Activated CD4-positive, alpha-beta T cell treated with anti-CD3 and anti-CD28 coated beads, Interleukin-2, amount 10 ng/mL, durations not matched to agents 7 days and 5 days (primary cell): ENCODE measurements at regions not wholly inside any gene's neighbourhood (a gene's known extent, or its start where the extent isn't known, plus 50 kb on each side); places are given as distances from the start of the nearest gene placed in this dataset.
"Not testable (repeated sequence)": the region's sequence is repeated elsewhere in the genome, so short reads cannot be mapped to it uniquely, and the experiment has no call there.

Experiments used
- CTCF ChIA-PET: fragments of 350-600 bp; sonication (Branson Sonifier 250); formaldehyde crosslinking; loops from one replicate; lab custom pipeline; 2021; ENCODE audit warnings: antibody characterized with exemption; lab: Charles Lee
- POLR2A ChIA-PET: fragments of 350-600 bp; sonication (Branson Sonifier 250); formaldehyde crosslinking; loops from one replicate; lab custom pipeline; 2021; ENCODE audit warnings: antibody characterized with exemption; lab: Charles Lee
- DNase-seq: peaks from one replicate; pipeline ENCODE4 v3.0.0-alpha.2; 2020
- H3K27ac Mint-ChIP-seq: one replicate; pipeline ENCODE4 v1.8.0; 2021; ENCODE audit warnings: mild to moderate bottlenecking, moderate library complexity, mixed read lengths
- H3K27me3 Mint-ChIP-seq: one replicate; pipeline ENCODE4 v1.8.0; 2021; ENCODE audit warnings: mixed read lengths
- H3K36me3 Mint-ChIP-seq: one replicate; pipeline ENCODE4 v1.8.0; 2021; ENCODE audit warnings: low read depth, mixed read lengths
- H3K4me1 Mint-ChIP-seq: one replicate; pipeline ENCODE4 v1.8.0; 2021; ENCODE audit warnings: mixed read lengths
- H3K4me3 Mint-ChIP-seq: one replicate; pipeline ENCODE4 v1.8.0; 2021; ENCODE audit warnings: mild to moderate bottlenecking, moderate library complexity, mixed read lengths
- H3K9me3 Mint-ChIP-seq: one replicate; pipeline ENCODE4 v1.8.0; 2021; ENCODE audit warnings: mixed read lengths

DNA sequence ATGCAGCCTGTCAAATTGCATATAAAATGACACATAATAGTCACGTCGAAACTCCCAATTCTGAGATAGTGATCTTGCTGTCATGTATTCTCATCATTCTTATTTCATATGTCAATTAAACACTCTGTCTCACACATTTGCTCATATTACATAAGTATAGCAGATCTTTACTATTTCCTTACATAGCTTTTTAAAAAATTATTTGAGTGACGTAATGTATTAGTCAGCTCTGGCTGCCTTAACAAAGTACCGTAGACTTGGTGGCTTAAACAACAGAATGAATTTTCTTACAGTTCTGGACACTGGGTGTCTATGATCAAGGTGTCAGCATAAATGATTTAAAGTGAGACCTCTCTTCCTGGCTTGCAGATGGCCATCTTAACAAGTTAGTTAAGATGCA lies 1032.3 kb upstream of the NRXN1 start:
- Mint-ChIP-seq H3K36me3 (no peaks in the 10 kb centered on the region), H3K4me3 (no peak overlapping the region), H3K4me1 (no peaks in the 10 kb centered on the region), H3K27ac (no peak overlapping the region), H3K27me3 (no peaks in the 10 kb centered on the region), H3K9me3 (peaks cover 9% of the 10 kb centered on the region)
- ChIA-PET CTCF (no interaction called here), POLR2A (no interaction called here)
- DNase-seq: no peak

DNA sequence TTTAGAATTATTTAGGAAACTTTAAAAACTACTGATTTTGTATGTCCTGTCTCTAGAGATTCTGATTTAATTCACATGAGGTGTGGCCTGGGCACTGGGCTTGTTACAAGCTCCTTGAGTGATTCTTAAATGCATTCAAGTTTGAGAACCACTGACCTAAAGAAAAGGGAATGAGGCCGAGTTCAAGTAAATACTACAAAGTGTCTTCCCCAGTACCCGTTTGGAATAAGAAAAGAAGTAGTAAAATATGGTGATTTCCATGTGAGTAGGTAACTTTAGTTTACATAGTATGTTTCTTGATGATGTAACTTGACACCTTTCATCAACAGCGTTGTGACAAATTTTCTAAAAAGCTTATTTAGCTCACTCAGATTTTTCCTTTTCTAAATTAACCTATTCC lies 1022.9 kb upstream of the NRXN1 start:
- CTCF ChIA-PET: no interaction called here
- H3K9me3 Mint-ChIP-seq: peaks cover 7% of the 10 kb centered on the region
- no peaks in the 10 kb centered on the region for H3K4me1 Mint-ChIP-seq
- POLR2A ChIA-PET: no interaction called here
- no peaks in the 10 kb centered on the region for H3K27me3 Mint-ChIP-seq
- DNase-seq: no peak
- H3K4me3 Mint-ChIP-seq: no peak overlapping the region
- no peak overlapping the region for H3K27ac Mint-ChIP-seq
- no peaks in the 10 kb centered on the region for H3K36me3 Mint-ChIP-seq

DNA sequence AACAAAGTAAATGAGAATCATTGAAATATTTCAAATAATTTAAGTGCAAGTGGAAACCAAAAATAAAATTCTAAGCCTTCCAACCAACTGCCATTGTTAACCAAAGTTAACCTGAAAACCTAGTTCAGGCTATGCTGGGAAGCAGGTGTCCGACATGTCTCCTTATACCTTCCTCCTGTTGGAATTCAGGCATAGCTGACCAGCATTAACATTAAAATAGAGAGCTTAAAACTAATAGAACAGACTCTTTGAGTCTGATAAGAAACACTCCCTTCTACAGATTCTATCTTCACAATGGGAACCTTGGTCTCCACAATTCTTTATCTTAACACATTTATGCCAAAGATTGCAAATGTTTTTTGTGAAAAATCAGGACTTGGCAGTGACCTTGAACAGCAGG lies 1004.9 kb upstream of the NRXN1 start:
- Mint-ChIP-seq H3K27ac (no peak overlapping the region), H3K27me3 (no peaks in the 10 kb centered on the region), H3K4me1 (no peaks in the 10 kb centered on the region), H3K4me3 (no peak overlapping the region), H3K36me3 (no peaks in the 10 kb centered on the region), H3K9me3 (peaks cover 3% of the 10 kb centered on the region)
- CTCF ChIA-PET: no interaction called here
- POLR2A ChIA-PET: no interaction called here
- DNase-seq: no peak

DNA sequence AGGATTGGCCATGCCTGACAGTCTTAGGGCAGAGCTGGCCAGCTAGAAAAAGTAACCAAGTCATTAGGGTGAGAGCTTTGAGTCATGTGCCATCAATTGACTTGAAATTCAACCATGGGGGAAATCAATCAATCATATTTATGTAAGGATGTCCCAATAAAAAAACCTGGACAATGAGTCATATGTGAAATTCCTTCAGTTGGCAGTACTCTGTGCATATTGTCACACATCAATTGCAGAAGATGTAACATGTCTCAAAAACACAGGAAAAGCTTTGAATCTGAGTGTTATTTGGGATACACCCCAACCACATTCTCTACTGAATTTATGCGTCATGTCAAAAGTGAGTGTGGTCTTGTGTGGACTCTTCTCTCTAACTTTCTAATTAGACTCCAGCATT lies 1004.1 kb upstream of the NRXN1 start:
- Mint-ChIP-seq H3K27me3 (no peaks in the 10 kb centered on the region), H3K9me3 (peaks cover 3% of the 10 kb centered on the region), H3K4me3 (no peak overlapping the region), H3K36me3 (no peaks in the 10 kb centered on the region), H3K27ac (no peak overlapping the region), H3K4me1 (no peaks in the 10 kb centered on the region)
- POLR2A ChIA-PET: no interaction called here
- DNase-seq: no peak
- CTCF ChIA-PET: no interaction called here

DNA sequence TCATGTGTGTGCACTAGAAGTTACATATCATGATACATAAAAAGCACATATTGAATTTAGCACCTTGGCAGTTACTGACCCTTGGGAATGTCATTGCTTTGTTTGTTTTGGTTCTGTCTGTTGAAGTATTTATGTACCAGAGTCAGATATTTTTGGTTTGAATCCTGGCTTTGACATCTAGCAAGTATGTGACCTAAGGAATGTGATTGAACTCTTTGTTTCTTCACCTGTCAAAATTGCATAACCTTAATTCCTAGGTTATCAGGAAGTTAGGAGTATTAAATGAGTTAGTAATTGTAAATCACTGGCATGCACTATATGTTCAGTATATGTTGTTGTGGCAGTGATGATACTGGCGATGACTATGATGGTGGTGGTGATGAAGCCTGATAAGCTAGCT lies 1003.5 kb upstream of the NRXN1 start:
- DNase-seq: no peak
- no peak overlapping the region for H3K27ac Mint-ChIP-seq
- H3K4me3 Mint-ChIP-seq: no peak overlapping the region
- H3K9me3 Mint-ChIP-seq: peaks cover 3% of the 10 kb centered on the region
- ChIA-PET POLR2A (no interaction called here), CTCF (no interaction called here)
- H3K27me3 Mint-ChIP-seq: no peaks in the 10 kb centered on the region
- no peaks in the 10 kb centered on the region for H3K36me3 Mint-ChIP-seq
- H3K4me1 Mint-ChIP-seq: no peaks in the 10 kb centered on the region

DNA sequence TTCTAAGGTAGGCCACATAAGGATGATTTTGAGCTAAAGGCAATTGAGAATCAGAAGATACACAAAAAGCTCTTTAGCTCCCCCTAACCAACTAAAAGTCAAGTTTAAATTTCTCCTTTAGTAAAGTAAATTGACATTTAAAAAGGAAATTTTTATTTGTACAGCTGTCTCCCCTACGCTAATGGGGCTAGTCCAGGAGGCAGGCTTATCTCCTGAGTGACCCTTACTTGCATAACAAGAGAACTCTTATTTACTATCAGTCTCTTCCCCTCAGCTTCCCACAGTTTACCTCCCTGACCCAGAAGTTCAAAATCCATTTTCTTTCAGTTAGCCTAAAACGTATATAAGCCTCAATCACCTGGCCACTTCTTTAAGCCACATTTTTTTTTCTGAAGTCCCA lies 1002.8 kb upstream of the NRXN1 start:
- Mint-ChIP-seq H3K36me3 (no peaks in the 10 kb centered on the region), H3K9me3 (peaks cover 3% of the 10 kb centered on the region), H3K4me3 (no peak overlapping the region), H3K27ac (no peak overlapping the region), H3K27me3 (no peaks in the 10 kb centered on the region), H3K4me1 (no peaks in the 10 kb centered on the region)
- POLR2A ChIA-PET: no interaction called here
- DNase-seq: no peak
- CTCF ChIA-PET: no interaction called here

DNA sequence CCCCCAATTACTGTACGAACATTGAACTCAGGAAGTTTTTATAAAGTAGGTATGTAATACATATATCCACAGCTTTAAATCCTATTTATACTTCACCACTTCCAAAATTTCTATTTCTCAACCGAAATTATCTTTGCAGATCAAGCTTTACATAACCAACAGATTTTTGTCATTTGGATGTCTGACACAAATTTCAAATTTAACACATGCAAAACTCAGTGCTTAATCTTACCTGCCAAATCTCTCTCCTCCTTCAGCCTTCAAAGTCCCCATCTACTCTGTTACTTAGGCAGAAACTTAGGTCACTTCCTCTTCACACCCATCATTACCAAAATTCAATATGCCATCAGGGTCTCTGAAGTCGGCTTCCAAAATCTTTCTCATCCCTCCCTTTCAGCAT lies 990.1 kb upstream of the NRXN1 start:
- CTCF ChIA-PET: no interaction called here
- no peaks in the 10 kb centered on the region for H3K4me1 Mint-ChIP-seq
- H3K9me3 Mint-ChIP-seq: peaks cover 26% of the 10 kb centered on the region
- H3K36me3 Mint-ChIP-seq: no peaks in the 10 kb centered on the region
- no peak overlapping the region for H3K27ac Mint-ChIP-seq
- H3K27me3 Mint-ChIP-seq: no peaks in the 10 kb centered on the region
- POLR2A ChIA-PET: no interaction called here
- no peak for DNase-seq
- no peak overlapping the region for H3K4me3 Mint-ChIP-seq

DNA sequence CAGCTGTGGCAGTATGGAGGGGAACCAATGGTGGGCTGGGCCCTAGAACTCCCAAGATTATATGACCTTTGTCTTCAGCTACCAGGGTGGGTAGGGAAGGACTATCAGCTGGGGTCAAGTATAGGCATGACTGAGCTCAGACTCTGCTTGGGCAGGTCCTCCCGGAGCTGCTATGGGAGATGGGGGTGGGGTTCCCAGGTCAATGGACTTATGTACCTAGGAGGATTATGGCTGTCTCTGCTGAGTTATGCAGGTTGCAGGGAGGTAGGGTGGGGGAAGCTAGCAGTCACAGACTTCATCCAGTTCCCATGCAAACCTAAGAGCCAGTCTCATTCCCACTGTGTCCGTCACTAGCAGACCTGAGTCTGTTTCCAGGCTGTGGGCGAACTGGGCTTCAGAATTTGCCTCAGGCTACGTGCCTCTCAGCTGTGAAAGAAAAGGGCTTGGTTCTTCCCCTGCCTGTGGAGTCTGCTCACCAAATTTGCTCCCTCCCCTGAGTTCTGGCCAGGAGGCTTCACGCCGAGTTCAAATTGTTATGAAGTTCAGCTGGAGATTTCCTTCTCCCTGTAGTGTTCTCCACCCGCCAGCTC lies 985.8 kb upstream of the NRXN1 start:
- H3K36me3 Mint-ChIP-seq: no peaks in the 10 kb centered on the region
- POLR2A ChIA-PET: no interaction called here
- no peaks in the 10 kb centered on the region for H3K27me3 Mint-ChIP-seq
- no peak overlapping the region for H3K4me3 Mint-ChIP-seq
- CTCF ChIA-PET: no interaction called here
- H3K9me3 Mint-ChIP-seq: peaks cover 21% of the 10 kb centered on the region
- H3K27ac Mint-ChIP-seq: no peak overlapping the region
- H3K4me1 Mint-ChIP-seq: no peaks in the 10 kb centered on the region
- no peak for DNase-seq

DNA sequence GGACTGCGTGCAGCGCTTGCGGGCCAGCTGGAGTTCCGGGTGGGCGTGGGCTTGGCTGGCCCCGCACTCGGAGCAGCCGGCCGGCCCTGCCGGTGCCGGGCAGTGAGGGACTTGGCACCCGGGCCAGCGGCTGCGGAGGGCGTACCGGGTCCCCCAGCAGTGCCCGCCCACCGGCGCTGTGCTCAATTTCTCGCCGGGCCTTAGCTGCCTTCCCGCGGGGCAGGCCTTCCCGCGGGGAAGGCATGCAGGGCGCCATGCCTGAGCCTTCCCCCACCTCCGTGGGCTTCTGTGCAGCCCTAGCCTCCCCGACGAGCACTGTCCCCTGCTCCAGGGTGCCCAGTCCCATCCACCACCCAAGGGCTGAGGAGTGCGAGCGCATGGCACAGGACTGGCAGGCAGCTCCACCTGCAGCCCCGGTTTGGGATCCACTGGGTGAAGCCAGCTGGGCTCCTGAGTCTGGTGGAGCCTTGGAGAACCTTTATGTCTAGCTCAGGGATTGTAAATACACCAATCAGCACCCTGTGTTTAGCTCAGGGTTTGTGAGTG lies 975.0 kb upstream of the NRXN1 start:
- CTCF ChIA-PET, H3K27me3 Mint-ChIP-seq, H3K4me1 Mint-ChIP-seq, H3K4me3 Mint-ChIP-seq, H3K36me3 Mint-ChIP-seq, DNase-seq, H3K27ac Mint-ChIP-seq, POLR2A ChIA-PET: not testable (repeated sequence)
- peaks cover 15% of the 10 kb centered on the region for H3K9me3 Mint-ChIP-seq

DNA sequence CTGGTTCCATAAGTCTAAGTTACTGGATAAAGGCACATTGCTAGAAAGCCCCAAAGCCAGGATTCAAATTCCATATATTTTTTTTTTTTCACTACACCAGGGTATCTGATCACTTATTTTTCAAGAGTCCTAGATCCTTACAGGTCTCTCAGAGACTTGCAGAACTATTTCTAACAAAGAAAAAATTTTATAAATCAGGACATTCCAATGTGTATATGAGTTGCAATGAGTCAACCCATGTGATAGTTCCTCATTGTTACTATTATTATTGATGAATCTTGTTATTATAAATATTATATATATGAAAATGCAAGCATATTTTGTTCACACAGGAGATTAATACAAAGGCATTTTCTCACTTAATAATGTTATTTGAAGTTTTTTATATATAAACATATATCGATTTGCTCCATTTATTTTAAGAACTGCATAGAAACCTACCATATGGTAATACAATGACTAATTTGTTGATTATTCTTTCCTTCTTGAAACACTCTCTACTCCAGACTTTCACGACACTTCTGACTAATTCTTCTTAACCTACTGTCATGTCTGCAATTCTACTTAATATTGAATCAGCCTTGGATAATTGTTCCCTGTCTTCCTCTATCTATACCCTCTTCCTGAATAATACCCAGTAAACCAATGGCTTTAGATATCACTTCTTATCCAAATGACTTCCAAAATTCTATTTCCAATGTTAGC lies 968.4 kb upstream of the NRXN1 start:
- no peak for DNase-seq
- ChIA-PET CTCF (no interaction called here), POLR2A (no interaction called here)
- H3K4me3 Mint-ChIP-seq: no peak overlapping the region
- H3K27me3 Mint-ChIP-seq: no peaks in the 10 kb centered on the region
- H3K9me3 Mint-ChIP-seq: peaks cover 18% of the 10 kb centered on the region
- H3K4me1 Mint-ChIP-seq: no peaks in the 10 kb centered on the region
- H3K36me3 Mint-ChIP-seq: no peaks in the 10 kb centered on the region
- no peak overlapping the region for H3K27ac Mint-ChIP-seq

DNA sequence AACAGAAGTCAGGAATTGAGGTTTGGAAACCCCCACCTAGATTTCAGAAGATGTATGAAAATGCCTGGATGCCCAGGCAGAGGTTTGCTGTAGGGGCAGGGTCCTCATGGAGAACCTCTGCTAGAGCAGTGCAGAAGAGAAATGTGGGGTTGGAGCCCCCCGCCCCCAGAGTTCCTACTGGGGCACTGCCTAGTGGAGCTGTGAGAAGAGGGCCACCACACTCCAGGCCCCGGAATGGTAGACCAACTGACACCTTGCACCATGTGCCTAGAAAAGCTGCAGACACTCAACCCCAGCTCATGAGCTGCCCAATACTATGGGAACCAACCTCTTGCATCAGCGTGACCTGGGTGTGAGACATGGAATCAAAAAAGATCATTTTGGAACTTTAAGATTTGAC lies 967.0 kb upstream of the NRXN1 start:
- Mint-ChIP-seq H3K9me3 (peaks cover 22% of the 10 kb centered on the region), H3K4me1 (no peaks in the 10 kb centered on the region), H3K27ac (no peak overlapping the region), H3K4me3 (no peak overlapping the region), H3K27me3 (no peaks in the 10 kb centered on the region), H3K36me3 (no peaks in the 10 kb centered on the region)
- CTCF ChIA-PET: no interaction called here
- POLR2A ChIA-PET: no interaction called here
- no peak for DNase-seq

DNA sequence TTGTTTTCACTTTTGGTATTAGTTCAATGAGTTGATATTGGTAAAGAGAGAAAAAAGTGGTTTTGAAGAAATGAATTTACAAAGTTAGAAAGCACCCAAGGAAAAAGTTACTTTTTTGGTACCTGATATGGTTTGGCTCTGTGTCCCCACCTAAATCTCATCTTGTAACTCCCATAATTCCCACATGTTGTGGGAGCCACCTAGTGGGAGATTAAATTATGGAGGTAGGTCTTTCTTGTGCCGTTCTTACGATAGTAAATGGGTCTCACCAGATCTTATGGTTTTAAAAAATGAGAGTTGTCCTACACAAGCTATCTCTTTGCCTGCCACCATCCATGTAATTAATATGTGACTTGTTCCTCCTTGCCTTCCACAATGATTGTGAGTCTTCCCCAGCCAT lies 965.6 kb upstream of the NRXN1 start:
- no peak for DNase-seq
- Mint-ChIP-seq H3K36me3 (no peaks in the 10 kb centered on the region), H3K9me3 (peaks cover 26% of the 10 kb centered on the region), H3K4me1 (no peaks in the 10 kb centered on the region), H3K27me3 (no peaks in the 10 kb centered on the region), H3K4me3 (no peak overlapping the region), H3K27ac (no peak overlapping the region)
- CTCF ChIA-PET: no interaction called here
- POLR2A ChIA-PET: no interaction called here

DNA sequence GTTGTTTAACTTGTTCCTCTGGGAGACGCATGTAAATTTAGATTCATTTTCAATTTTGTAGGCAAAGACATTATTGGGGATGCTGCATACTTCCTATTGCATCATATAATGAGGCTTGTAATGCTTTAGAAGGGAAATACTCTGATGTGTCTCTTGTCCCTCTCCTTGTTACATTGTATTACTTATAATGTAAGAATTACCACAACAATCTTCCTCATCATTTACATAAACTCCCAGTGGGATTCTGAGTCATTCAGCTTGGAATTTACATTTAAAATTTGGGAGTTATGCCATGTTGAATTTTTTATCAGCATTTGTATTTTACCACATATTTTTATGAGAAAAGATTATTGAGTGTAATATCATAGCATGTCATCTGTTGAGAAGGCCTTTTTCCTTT lies 963.4 kb upstream of the NRXN1 start:
- Mint-ChIP-seq H3K4me1 (no peaks in the 10 kb centered on the region), H3K27me3 (no peaks in the 10 kb centered on the region), H3K27ac (no peak overlapping the region), H3K4me3 (no peak overlapping the region), H3K36me3 (no peaks in the 10 kb centered on the region), H3K9me3 (peaks cover 22% of the 10 kb centered on the region)
- POLR2A ChIA-PET: no interaction called here
- CTCF ChIA-PET: no interaction called here
- DNase-seq: no peak
